Left lung (tissue), 4 donors: ENCODE measurements at regions not wholly inside any gene's neighbourhood (a gene's known extent, or its start where the extent isn't known, plus 50 kb on each side); places are given as distances from the start of the nearest gene placed in this dataset.

Experiments used
- ATAC-seq: fragments of 200-7000 bp; cut with Tn5 transposase; one replicate; pipeline ENCODE4 v1.9.1; 2020; ENCODE audit warnings: moderate library complexity
- DNase-seq, 4 donors: peaks; one replicate each; pipeline ENCODE4 v3.0.0-alpha.2; 2013 to 2020
- H3K27ac ChIP-seq, 2 donors: fragments of 200-600 bp; sonication (generic) in 1 of 2; one replicate each; pipeline versions ENCODE4 v1.5.0 to v1.8.0; 2020 to 2021
- H3K27me3 ChIP-seq, 2 donors: fragments of 200-600 bp; sonication (generic) in 1 of 2; one replicate each; pipeline versions ENCODE4 v1.5.0 to v1.8.0; 2020 to 2021
- H3K36me3 ChIP-seq, 2 donors: fragments of 200-600 bp; sonication (generic) in 1 of 2; one replicate each; pipeline versions ENCODE4 v1.5.0 to v1.8.0; 2020 to 2021
- H3K4me1 ChIP-seq, 2 donors: fragments of 200-600 bp; one replicate each; pipeline ENCODE4 v1.8.0; 2021
- H3K4me3 ChIP-seq, 2 donors: fragments of 200-600 bp; sonication (generic) in 1 of 2; one replicate each; pipeline versions ENCODE4 v1.5.0 to v1.8.0; 2020 to 2021; ENCODE audit warnings: mild to moderate bottlenecking in 1 of 2
- H3K9me3 ChIP-seq, 2 donors: fragments of 200-600 bp; sonication (generic) in 1 of 2; one replicate each; pipeline versions ENCODE4 v1.5.0 to v1.8.0; 2020 to 2021
- intact Hi-C, 2 donors: fragments of 100-400 bp; cut with DNase I; formaldehyde crosslinking; loops; one replicate each; pipeline versions ENCODE4 v1.11.2 to v1.14.2; 2022
- TF ChIP-seq, protein P1 (sequence below), 2 donors: fragments of 200-600 bp; sonication (generic) in 1 of 2; IDR thresholded peaks; one replicate each; pipeline versions ENCODE4 v1.5.0 to v1.8.0; 2021; ENCODE audit warnings: antibody characterized with exemption in 2 of 2
- donor health status: DM: no; HTN: yes; CAD: no.
- donor health status: DM: no; HTN: no; CAD: no.

DNA sequence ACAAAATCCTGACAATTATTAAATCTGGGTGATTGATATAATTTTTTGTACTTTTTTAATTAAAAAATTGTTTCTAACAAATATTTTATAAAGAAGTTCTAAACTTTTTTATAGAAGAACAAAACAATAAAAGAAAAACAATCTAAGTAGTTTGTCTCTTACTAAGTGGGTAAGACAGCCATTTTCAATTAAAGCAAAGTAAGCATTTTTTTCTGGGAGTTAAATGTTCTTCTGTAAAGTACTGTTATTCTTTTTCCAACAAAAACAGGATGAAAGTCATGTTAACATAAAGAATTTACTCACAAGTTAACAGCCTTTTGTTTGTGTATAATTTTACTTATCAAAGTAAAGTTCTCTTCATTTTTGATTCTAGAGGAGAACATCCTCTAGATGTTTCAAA is 1029.9 kb downstream of the JRKL start:
- ATAC-seq: no peak
- Histone ChIP-seq H3K4me1 (no peaks in the 10 kb centered on the region), H3K27ac (no peak overlapping the region), H3K27me3 (no peaks in the 10 kb centered on the region), H3K36me3 (no peaks in the 10 kb centered on the region), H3K9me3 (peaks cover 0 to 4% of the 10 kb centered on the region in 2 donors), H3K4me3 (no peak overlapping the region)
- intact Hi-C loops: no loop called here
- TF ChIP-seq, protein P1, sequence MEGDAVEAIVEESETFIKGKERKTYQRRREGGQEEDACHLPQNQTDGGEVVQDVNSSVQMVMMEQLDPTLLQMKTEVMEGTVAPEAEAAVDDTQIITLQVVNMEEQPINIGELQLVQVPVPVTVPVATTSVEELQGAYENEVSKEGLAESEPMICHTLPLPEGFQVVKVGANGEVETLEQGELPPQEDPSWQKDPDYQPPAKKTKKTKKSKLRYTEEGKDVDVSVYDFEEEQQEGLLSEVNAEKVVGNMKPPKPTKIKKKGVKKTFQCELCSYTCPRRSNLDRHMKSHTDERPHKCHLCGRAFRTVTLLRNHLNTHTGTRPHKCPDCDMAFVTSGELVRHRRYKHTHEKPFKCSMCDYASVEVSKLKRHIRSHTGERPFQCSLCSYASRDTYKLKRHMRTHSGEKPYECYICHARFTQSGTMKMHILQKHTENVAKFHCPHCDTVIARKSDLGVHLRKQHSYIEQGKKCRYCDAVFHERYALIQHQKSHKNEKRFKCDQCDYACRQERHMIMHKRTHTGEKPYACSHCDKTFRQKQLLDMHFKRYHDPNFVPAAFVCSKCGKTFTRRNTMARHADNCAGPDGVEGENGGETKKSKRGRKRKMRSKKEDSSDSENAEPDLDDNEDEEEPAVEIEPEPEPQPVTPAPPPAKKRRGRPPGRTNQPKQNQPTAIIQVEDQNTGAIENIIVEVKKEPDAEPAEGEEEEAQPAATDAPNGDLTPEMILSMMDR (IDR thresholded peaks at IDR 0.05): no peak
- DNase-seq: no peak

DNA sequence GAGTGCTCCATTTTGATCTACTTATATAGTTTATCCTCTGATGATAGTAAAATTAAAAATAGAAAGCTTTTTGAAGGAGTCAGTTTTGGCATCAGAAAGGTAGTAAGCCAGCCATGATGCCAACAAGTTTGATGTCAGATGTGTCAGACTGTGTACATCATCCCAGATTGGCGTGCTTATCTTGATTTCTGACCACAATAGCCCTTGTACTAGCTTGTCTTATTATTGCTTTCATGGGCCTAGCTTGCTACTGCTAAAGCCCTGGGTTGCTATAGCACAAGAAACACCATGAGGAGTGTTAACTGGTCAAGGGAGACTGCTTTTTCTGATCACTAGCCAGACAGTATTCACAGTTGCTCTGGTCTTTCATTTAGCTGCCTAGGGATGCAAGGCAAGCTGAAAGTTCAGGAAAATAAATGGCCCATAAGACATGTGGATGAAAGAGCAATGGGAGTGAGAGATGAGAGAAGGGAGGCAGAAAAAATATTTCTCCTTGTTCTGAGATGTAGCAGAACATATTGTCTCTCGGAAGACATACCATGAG is 1038.5 kb downstream of the JRKL start:
- TF ChIP-seq, protein P1 (IDR thresholded peaks at IDR 0.05): no peak
- no peaks in the 10 kb centered on the region for H3K4me1 ChIP-seq
- ATAC-seq: no peak
- H3K4me3 ChIP-seq: no peak overlapping the region
- H3K9me3 ChIP-seq: no peaks in the 10 kb centered on the region
- H3K27ac ChIP-seq: no peak overlapping the region
- H3K36me3 ChIP-seq: no peaks in the 10 kb centered on the region
- DNase-seq: no peak
- H3K27me3 ChIP-seq: no peaks in the 10 kb centered on the region
- intact Hi-C loops: no loop called here

DNA sequence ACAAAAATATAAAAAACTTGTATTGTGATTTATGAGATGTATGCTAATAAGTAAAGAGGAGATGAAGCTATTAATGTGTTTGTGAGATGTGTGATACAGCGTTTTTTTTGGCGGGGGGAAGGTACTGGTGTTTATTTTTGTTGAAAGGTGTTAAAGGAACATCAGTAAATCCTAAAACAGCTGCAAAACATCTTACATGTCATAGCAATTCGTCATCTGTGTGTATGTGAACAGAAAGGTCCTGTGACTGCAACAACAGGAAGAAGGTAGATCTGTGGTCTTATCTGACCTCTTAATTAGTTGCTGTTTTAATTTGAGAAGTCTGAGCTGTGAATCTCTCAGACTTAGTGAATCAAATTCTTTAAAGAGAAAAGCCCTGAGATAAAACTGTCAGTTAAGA is 1041.1 kb downstream of the JRKL start:
- H3K4me1 ChIP-seq: no peaks in the 10 kb centered on the region
- TF ChIP-seq, protein P1 (IDR thresholded peaks at IDR 0.05): no peak
- no peak overlapping the region for H3K4me3 ChIP-seq
- DNase-seq (no peak), ATAC-seq (no peak)
- no peaks in the 10 kb centered on the region for H3K27me3 ChIP-seq
- intact Hi-C loops: no loop called here
- H3K27ac ChIP-seq: no peak overlapping the region
- no peaks in the 10 kb centered on the region for H3K9me3 ChIP-seq
- H3K36me3 ChIP-seq: no peaks in the 10 kb centered on the region

DNA sequence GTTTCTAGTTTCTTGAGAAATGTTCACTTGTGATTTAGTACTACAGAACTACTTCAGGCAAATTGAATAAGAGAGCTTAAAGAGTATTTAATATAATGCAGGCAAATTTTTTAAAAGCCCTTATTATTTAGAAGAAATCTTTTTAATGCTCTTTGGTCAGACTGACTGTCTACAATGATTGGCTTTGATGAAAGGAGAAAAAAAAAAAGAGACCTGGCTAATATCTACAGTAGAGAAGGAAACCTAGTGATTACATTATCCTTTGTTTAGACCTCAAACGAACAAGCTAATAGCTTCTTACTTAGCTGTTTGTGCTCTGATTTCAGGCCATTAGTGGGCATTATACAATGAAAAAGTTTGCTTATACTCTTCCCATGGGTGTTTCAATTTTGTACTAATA is 1043.1 kb downstream of the JRKL start:
- no peak overlapping the region for H3K27ac ChIP-seq
- no peaks in the 10 kb centered on the region for H3K9me3 ChIP-seq
- no peak overlapping the region for H3K4me3 ChIP-seq
- TF ChIP-seq, protein P1 (IDR thresholded peaks at IDR 0.05): no peak
- H3K4me1 ChIP-seq: no peaks in the 10 kb centered on the region
- H3K27me3 ChIP-seq: no peaks in the 10 kb centered on the region
- DNase-seq: no peak
- no peaks in the 10 kb centered on the region for H3K36me3 ChIP-seq
- intact Hi-C loops: no loop called here
- ATAC-seq: no peak

DNA sequence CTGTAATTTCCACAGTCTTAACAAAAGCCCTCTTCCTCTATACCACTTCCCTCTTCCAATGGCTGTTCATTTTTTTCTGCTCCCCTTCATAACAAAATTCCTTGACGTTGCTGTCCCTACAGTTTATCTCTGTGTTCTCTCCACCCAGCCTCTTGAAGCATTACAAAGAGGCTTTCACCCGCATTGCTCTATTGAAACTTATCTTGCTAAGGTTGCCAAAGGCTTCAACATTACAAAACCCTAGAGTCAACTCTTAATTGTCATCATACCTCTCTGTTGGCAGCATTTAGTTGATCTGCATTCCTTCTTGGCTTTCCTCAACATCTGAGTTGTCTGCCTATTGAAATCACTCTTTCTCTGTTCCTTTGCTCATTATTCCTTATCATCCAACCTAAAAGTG is 1055.7 kb downstream of the JRKL start:
- no peak overlapping the region for H3K4me3 ChIP-seq
- no peak overlapping the region for H3K27ac ChIP-seq
- ATAC-seq (no peak), DNase-seq (no peak)
- H3K4me1 ChIP-seq: no peaks in the 10 kb centered on the region
- no peaks in the 10 kb centered on the region for H3K36me3 ChIP-seq
- H3K9me3 ChIP-seq: peaks cover 0 to 2% of the 10 kb centered on the region in 2 donors
- TF ChIP-seq, protein P1 (IDR thresholded peaks at IDR 0.05): no peak
- intact Hi-C loops: no loop called here
- no peaks in the 10 kb centered on the region for H3K27me3 ChIP-seq
